GM19395 (cell line): ENCODE measurements at regions not wholly inside any gene's neighbourhood (a gene's known extent, or its start where the extent isn't known, plus 50 kb on each side); places are given as distances from the start of the nearest gene placed in this dataset.
A peak's percentile ranks its signal among the peaks of the same experiment; 100 is the strongest.

ENCODE experiments used
- ATAC-seq: cut with Tn5 transposase; IDR thresholded peaks from one replicate; pipeline ENCODE4 v1.9.1; 2021; ENCODE audit warnings: mild to moderate bottlenecking, moderate library complexity; ENCODE audit not compliant: unreplicated experiment

GRCh38 chr2:44825702-44826101, 115.8 kb upstream of the SIX3 start:
- ATAC-seq, result peak; percentile 76

- ATAC-seq, result no peak
These were observed 114.9 kb upstream of the SIX3 start for GRCh38 chr2:44826601-44827000.

DNA sequence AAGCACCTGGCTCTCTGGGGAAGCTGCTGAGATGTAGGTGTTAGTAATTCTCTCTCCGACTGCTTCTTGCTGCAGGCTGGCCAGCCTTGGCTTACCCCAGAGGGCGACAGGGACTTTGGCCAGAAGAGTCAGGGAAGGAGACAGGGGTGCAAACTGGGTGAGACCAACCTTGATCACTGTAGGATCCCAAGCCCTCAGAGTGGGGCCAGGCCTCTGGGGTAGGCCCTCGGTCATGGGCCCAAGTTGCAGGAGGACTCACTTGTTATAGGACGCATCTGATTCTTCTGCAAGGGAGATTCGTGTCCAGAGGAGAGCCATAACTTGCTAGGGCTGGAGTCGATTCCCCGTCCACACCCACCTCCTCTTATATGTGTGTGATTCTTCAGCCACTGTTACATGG, 111.7 kb upstream of the SIX3 start:
- no peak for ATAC-seq

DNA sequence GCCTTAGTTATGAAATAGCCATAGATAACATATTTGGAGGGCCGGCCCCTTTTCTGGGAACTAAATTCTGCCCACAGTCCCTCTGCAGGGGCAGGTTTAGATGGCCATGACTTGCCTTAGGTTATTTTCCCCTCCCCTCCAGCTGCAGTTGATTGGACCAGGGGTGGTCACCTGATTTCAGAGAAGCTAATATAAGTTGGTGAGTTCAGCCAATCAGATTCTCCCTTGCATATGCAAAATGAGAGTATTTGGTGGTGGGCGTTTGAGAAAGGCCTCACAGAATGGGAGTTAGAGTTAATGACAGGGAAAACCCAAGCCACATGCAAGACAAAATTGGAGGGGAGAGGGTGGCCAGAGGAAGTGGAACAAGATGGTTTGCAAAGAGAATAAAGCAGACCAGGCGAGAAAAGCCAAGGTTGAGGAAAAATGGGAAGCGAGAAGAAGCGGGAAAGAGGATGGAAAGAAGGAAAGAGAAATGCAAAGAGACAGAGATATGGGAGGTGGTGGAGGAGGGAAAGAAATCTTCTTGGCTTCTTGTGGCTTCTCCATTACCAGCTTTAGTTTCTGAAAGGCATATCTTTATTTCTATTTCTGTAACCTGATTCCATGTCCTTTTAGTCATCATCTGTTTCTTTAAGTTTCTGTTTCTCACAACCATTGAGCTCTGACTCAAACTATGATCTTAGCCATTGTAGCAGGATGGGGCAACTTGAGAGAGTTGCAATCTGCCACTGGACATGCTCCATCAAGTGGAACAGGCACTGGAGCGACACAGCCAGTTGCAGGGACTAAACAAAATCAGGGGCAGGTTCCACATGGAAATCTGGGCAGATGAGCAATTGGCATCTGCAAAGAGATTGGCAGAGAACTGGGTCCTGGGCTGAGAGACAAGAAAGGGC, 108.1 kb upstream of the SIX3 start:
- ATAC-seq, result peak; percentile 71

GRCh38 chr2:44834656-44835055, 106.8 kb upstream of the SIX3 start:
- ATAC-seq, result no peak

- no peak for ATAC-seq
These were observed 105.3 kb upstream of the SIX3 start for GRCh38 chr2:44836174-44836573.

- no peak for ATAC-seq
These were observed 104.6 kb upstream of the SIX3 start for GRCh38 chr2:44836916-44837315.

- ATAC-seq, result no peak
These were observed 103.2 kb upstream of the SIX3 start for GRCh38 chr2:44838116-44838790.

DNA sequence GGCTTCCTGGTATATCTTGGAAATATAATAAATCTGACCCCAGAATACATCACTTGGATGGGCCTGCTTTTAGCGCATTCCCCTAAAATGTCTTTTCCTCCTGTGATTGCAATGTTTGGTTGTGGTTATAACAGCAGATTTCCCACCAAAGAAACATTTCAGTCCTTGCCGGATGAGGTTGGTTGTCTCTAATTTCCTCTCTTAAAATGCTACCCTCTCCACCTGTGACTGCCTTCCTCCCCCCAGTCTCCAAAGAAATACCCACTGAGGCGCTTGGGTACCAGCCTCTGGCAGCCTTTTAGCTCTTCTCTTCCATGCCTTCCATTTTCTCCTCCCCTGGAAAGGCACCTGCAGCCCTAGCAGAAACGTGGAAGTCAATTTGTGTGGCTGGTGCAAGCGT, 102.1 kb upstream of the SIX3 start:
- ATAC-seq, result no peak

GRCh38 chr2:44839771-44840502, 101.6 kb upstream of the SIX3 start:
- ATAC-seq, result no peak

- ATAC-seq, result no peak
These were observed 101.0 kb upstream of the SIX3 start for GRCh38 chr2:44840503-44840850.

GRCh38 chr2:44843086-44843485, 98.4 kb upstream of the SIX3 start:
- no peak for ATAC-seq

DNA sequence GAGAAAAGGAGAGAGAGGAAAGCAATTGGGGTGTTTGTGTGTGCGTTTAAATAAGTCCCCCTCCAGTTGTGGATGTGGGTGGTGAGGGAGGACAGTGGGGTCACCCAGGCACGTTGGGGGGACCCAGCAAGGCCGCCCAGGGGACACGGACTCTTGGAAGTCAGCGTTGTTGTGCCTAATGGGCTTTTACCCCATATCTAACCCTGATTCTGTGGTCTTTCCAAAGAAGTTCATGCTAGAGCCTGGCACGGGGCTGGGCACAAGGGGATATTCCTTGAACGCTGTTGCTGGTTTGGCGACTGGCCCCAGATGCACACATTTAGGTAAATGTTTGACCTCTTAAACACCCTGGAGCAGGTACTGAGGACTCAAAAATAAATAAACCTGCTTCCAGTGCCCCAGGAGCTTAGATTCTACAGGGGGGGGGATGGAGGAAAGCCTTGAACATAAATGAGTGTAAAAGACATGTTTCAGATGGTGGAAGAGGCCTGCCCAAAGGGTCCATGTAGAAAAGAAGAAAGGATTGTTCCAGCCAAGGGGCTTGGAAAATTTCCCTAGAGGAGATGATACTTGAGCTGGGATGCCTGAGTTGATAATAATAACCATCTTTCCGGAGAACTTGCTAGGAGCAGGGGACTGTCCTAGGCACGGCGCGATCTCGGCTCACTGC, 97.7 kb upstream of the SIX3 start:
- ATAC-seq, result no peak

- no peak for ATAC-seq
These were observed 96.7 kb upstream of the SIX3 start for GRCh38 chr2:44844651-44845270.

GRCh38 chr2:44848026-44848425, 93.5 kb upstream of the SIX3 start:
- no peak for ATAC-seq

DNA sequence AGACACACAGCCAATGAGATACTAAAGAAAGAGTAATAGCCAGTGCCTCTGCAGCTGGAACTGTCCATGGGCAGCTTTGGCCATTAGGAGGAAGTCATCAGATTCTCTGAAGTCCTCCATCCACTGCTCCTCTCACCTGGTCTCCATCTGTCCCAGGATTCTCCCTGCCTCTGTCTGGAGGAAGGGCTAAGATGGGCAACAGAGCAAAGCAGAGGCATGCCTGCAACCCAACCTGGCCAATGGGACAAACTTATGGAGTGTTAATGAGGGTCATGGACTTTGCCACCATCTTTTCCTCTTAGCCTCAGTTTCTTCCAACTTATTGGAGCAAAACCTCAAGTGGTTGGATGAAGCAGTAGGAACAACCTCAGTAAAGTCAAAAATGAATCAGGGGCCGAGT, 91.5 kb upstream of the SIX3 start:
- ATAC-seq, result no peak

DNA sequence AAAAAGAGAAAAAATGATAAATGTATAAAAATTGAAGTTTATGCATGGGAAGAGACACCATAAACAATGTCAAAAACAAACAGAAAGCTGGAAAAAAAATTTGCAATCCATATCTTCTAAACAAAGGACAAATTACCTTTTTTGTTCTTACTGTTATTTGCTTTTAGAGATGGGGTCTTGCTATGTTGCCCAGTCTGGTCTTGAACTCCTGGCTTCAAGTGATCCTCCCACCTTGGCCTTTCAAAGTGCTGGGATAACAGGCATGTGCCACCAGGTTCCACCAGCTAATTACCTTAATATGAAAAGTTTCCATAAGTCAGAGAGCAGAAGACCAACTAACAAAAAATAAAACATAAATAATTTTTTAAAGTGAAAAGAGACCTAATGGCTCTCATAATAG, 90.0 kb upstream of the SIX3 start:
- ATAC-seq, result no peak

- ATAC-seq, result no peak
These were observed 88.9 kb upstream of the SIX3 start for GRCh38 chr2:44852594-44852993.

- ATAC-seq, result no peak
These were observed 82.2 kb upstream of the SIX3 start for GRCh38 chr2:44859337-44859736.

DNA sequence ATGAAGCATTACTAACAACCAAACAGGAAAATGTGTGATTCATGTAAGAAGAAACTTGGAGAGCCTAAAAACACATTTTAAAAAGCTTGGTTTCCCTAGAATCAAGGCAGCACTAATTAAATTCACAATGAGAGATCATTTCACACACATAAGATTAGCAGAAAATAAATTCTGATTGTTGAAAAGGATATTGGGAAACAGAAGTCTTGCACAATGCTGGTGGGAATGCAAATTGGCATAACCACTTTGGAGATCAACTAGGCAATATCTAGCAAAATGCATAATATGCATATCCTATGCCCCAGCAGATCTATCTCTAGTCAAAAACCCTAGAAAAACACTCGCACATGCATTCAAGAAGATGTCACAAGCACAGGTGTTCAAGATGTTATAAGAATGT, 75.3 kb upstream of the SIX3 start:
- ATAC-seq, result no peak

DNA sequence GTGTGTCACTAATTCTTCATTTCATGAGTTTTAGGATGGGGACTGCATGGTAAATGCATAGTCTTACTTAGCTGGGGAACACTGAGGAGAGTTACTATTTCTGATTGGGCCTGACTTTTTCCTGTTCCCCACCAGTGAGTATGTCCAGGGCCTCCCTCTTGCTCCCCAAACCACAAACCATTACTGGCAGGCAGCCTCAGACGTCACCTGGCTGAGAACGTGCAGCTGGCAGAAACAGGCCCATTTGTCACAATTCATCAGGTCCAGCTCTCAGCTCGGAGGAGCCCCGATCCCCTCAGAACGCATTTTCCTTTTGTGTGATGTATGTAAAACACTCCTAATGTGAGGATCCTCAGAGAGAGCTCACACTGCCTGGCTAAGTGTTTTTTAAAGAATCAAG, 71.7 kb upstream of the SIX3 start:
- no peak for ATAC-seq
